IPS-NIHi7 (cell line): ENCODE measurements at regions not wholly inside any gene's neighbourhood (a gene's known extent, or its start where the extent isn't known, plus 50 kb on each side); places are given as distances from the start of the nearest gene placed in this dataset.

ENCODE experiments used
- DNase-seq: peaks from one replicate; pipeline ENCODE4 v3.0.0; 2012; ENCODE audit warnings: mixed read lengths; ENCODE audit errors: extremely low spot score

DNA sequence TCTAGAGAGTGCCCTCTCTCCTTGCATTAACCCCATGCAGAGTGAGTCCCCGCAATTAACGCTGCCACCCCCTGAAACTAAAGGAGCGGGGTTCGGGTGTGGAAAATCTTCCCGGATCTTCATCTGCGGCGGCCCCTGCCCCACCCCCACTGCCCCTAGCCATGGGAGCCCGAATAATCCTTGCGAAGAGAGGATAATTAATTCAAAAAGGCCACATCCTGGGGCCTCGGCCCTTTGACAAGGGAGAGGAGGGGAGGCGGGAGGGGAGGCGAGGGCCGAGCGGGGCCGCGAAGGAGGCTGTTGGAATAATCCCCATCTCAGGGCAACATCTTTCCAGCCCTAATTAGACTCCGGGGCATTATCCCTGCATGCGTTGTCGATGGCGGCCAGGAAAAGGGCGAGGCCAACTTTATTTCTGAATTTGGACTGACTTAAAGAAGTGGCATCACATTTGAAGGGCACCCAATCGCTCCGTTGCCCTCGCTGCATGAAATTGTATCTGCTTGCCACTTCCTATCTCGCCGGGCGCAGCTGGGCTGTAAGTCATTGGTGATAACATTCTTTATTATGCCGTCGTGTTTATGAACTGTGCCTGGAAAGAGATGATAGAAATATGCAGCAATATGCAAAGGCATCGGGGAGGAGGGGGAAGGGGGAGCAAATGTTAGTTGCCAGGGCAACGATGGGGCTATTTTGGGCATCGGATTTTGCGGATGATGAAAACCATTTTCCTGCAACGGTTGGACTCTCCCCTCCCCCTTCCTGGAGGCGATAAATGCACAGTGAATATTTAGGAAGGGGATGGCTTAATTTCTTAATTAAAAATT is 387.1 kb upstream of the TNRC6C start:
- no peak for DNase-seq

DNA sequence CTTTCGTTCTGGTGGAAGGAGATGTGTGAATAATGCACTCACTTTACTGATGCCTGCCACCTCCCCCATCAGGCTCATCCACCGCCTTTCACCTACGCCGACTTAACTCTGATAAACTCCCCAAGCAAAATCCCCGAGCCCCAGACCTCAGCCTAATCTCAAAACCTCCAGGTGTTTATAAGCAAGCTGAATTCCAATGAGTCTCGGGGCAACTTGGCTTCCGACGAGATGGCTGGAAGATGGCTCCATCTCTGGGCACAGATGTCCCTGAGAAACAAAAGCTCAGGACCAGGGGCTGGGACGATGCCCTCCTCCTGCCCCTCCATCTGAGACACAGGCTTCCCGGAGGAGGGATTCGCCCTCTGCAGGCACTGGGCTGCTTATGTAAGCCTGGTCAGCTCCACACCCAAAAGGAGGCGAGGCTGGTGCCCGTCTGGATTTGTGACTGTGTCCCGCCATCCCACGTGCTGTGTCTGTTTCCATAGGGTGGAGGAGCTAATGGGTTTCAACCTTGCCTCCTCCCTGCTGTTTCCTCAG is 386.4 kb upstream of the TNRC6C start:
- no peak for DNase-seq

DNA sequence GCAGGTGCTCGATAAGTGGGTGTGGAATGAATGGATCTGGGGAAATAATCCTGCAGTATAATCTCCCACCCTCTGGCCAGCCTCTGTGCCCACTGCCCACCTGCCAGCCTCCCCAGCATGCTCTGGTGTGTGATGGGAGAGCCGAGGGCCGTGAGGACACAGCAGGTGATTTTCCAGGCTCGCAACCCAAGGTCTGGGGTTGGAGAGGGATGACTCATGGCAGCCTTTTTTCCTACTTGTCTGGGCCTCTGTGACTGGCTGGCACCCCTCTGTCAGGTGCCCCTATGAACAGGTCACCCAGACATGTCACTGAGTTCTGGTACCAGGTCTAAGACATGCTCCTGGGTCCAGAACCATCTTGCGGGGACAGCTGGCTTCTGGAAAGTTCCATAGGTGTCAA is 385.7 kb upstream of the TNRC6C start:
- DNase-seq = no peak

DNA sequence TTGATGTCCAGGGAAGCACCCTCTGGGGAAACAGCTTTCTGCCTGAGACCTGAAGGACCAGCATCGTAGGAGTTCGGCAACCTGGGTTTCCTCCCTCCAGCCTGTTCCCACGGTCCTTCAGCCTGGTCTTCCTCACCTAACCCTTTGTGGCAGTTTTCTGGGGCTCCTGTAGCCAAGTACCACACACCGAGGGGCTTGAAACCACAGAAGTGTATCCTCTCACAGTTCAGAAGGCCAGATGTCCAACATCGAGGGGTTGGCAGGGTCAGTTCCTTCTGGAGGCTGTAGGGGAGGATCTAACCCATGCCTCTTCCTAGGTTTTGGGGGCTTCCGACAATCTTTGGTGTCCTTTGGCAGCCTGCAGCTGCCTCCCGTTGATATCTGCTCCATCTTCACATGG is 381.0 kb upstream of the TNRC6C start:
- no peak for DNase-seq

DNA sequence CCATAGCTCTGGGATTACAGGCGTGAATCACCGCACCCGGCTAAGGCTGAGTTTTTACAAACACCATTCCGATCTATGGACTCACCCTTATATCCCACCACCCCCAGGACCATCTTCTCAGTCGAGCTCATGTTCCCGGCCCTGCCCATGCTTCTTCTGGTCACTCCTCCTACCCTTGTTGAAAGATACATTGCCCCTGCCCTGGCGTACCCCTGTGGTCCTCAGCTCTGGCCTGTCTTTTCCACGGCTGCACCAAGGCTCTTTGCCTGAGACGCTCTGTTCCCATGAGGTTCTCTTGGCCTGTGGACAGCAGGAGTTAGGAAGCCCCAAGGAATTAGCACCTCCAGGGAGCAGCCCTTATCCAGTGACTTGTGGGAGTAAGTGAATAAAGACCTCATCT is 379.4 kb upstream of the TNRC6C start:
- DNase-seq = no peak

DNA sequence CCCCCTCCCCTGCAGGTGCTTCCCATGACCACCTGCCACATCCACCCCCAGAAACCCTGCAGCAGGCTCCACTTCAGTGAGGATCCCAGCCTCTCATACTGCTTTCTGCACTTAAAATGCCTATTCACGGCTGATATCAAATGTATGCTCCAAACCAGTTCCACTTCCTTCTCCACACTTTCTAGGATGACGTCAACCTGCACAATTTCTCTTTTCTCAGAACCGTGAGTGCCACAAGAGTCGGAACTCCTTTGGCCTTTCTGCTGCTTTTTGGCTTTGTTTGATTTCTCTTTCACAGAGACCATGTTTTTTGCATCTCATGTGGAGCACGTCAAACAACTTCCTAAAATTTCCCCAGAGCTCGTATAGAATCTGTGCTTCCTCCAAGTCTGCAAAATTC is 378.8 kb upstream of the TNRC6C start:
- DNase-seq = no peak

DNA sequence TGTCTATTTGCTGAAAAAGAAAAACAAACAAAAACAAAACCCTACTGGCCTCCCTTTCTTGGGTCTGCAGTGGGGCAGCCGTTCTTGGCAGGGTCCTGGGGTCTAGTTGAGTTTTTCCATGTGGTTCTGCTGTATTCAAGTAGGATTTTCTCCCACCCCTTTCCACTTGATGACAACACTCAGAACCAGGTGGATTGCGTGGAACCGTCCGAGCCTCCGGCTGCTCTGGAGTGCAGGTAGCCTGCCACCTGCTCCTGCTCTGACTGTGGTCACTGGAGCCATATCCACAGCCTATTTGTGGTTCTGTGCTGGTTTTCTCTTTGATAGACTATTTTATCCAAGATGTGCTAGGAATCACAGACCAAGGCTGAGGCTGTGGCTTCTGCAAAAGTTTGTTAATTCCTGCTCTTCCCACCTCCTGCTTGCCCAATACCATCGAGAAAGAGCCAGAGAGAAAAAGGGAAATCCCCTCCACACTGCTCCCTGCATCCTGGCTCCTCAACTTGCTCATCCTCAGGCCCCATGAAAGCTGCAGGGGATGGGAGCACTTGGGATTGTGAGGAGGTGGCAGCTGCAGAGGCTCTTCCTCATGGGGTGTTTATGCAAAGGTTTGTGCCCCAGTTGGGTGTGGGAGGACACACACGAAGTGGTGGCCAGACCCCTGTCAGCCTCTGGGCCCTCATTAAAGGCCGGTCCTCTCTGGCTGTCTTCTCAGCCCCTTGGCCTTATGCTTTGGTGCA is 377.8 kb upstream of the TNRC6C start:
- no peak for DNase-seq

DNA sequence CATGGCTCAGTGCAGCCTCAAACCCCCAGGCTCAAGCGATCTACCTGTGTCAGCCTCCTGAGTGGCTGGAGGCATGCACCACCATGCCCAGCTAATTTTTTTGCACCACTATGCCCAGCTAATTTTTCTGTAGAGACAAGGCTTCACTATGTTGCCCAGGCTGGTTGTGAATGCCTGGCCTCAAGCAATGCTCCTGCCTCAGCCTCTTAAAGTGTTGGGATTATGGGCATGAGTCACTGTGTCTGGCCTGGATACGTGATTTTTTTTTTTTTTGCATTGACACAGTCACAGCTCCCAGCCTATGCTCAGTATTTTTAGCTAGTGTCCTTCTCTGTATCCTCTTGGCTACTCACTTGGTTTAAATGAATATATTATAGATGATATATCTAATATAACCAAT is 377.0 kb upstream of the TNRC6C start:
- DNase-seq = no peak

DNA sequence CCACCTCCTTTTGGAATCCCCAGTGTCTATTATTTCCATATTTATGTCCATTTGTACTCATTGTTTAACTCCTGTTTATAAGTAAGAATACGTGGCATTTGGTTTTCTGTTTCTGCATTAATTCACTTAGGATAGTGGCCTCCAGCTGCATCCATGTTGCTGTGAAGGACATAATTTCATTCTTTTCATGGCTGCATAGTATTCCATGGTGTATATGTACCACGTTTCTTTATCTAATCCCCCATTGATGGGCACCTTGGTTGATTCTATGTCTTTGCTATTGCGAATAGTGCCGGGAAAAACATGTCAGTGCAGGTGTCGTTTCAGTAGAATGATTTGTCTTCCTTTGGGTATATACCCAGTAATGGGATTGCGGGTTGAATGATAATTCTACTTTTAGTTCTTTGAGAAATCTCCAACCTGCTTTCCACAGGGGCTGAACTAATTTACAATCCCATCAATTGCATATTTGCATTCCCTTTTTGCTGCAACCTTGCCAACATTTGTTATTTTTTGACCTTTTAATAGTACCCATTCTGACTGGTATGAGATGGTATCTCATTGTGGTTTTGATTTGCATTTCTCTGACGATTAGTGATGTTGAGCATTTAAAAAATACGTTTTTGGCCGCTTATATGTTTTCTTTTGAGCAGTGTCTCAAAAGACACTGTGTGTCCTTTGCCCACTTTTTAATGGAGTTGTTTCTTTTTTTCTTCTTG is 373.2 kb upstream of the TNRC6C start:
- no peak for DNase-seq

DNA sequence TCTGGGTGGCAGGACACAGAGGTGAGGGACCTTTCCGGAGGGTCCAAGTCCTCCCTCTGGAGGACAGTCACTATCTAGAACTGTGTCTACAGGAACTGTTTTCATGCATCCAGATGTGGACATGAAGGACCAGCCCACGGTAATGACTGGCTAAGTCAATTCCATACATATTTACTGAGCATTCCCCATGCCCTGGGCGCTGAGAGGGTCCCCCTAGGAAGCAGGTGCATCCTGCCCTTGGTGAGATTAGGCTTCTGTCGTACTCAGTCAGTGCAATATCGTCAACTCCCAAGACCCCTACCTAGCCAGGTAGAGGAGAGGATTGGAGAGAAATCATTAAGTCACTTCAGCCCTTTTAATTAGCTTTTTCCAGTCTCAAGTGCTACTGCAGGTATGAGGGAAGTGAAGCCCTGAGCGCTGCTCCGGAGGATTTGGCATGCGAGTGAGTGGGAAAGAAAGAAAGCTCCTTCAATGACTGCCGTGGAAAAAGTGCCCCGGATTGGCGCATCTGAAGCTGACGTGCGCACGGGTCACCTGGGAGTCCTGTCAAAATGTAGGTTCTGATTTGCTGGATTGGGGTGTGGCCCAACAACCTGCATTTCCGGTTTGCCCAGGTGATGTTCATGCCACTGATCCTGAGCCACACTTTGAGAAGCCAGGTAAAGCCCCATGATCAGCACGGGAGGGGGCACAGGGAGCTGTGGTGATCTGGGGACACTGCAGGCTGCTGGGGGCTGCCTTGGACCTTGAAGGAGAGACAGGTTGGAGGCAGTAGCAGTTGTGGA is 367.4 kb upstream of the TNRC6C start:
- DNase-seq = no peak

DNA sequence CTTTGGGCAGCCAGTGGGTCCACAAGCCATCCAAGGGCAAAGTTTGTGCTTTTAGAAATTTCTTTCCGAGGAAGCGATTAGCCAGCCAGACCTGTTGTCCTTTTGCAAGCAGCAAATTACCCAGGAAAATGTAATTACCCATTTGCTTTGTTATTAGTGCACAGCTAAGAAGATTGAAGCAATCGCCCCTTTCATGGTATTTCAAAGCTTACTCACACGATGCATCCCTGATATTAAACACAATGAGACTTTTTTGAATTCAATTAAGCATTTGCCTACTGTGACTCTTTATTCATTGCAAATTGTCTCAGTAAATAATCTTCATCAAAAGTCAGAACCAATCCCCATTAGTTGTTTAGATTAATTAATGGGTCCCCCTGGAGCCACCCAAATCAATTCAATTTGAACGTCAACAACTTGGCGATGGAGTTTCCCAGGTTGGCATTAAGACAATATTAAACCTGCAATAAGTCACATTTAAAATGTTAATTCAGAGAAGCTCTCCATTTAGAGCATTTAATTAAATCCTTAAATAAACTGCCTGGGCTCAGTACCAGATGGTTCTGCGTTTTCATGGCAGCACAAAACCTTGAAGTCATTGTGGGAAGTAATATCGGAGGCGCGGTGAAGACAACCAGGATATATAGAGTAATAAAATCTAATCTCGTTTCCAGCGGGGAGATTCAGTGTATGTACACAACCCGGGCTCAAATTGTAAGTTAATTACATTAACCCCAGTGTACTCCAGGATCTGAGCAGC is 366.2 kb upstream of the TNRC6C start:
- no peak for DNase-seq

DNA sequence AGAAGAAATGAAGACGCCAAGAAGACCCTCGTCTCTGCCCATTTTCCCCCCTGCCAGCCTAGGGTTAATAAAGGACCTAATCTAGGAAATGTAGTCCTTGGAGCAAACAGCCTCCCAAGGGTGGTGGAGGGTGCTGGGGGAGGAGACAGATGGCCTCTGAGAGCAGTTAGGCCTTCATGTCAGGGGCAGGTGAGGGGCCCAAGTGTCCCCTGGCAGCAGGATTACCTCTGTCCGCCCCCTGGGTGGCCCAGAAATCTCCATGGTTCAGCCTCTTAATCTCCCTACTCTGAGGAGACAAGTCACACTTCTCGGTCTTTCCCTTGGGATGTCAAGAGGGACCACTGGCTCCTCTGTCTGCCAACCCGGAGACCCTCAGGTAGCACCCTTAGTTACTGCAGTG is 365.4 kb upstream of the TNRC6C start:
- no peak for DNase-seq

DNA sequence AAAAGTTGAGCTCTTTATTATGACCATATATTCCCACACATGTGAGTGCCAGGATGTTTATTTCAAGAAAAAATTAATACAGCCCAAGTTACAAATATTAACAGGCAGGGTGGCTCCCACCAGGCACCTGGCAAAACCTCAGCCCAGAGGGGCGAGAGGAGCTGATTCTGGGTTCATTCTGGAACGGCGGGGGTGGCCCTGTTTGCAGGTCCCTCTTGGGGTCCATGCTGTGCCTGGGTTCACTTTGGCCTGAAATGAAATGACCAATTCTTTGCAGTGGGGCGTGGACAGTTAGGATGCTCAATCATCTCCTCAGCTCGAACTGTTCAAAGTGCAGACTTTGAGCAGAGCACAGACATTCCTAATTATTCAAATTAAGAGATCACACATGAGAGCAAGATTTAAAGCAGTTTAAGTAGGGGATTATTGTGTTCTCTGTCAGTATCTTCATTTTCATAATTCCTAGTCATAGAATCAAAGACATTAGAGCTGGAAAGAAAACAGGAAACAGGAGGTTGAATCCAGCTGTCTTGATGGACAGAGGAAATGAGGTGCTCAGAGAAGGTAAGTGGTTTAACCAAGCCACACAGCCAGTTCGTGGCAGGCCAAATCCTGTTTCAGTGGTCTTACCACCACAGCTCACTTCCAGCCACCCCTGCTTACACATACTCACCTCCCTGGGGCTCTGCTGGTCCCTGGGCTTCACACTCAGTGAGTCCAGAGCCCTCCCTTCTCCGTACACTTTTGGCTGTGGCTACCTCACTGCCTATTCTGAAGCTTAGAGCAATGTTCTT is 363.9 kb upstream of the TNRC6C start:
- DNase-seq = no peak

DNA sequence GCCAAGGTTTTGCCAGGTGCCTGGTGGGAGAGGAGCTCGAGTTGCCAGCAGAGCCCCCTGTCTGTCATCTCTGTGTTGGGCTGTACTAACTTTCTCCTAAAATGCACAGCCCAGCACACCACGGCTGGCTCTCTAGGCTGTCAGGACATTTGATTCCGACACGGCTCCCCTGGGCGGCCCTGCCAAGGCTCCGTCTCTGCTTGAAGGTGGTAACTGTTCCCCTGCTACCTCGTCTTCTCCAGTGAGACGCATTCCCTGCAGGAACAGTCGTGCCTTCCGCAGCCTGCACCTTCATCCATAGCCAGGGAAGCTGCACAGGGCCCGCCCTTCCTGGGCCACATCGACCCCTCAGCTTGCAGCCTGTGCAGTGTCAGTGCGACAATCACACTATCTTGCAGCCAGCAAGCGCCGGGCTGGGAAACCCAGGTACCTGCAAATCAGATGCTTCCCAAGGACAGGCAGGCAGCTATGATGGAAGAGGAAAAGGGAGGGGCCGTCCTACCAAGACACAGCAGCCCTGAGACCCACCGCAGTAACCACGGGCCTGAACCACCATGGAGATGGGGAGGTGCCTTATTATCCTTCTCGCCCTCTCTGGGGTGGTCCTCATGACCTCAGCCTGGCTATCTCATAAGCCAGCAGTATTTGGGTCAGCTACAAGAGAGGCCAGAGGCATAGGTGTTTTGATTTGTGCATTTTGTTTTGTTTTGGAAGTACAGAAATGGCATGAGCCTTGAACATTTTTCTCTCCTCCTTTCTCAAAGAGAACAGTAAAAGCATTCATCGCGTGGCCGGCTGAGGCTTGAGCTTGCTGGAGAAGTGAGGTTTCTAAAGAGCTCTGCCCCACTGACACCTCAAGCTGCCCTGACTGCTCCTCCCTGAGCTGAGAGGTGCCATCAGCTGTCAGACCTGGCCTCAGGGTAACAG is 361.7 kb upstream of the TNRC6C start:
- no peak for DNase-seq

DNA sequence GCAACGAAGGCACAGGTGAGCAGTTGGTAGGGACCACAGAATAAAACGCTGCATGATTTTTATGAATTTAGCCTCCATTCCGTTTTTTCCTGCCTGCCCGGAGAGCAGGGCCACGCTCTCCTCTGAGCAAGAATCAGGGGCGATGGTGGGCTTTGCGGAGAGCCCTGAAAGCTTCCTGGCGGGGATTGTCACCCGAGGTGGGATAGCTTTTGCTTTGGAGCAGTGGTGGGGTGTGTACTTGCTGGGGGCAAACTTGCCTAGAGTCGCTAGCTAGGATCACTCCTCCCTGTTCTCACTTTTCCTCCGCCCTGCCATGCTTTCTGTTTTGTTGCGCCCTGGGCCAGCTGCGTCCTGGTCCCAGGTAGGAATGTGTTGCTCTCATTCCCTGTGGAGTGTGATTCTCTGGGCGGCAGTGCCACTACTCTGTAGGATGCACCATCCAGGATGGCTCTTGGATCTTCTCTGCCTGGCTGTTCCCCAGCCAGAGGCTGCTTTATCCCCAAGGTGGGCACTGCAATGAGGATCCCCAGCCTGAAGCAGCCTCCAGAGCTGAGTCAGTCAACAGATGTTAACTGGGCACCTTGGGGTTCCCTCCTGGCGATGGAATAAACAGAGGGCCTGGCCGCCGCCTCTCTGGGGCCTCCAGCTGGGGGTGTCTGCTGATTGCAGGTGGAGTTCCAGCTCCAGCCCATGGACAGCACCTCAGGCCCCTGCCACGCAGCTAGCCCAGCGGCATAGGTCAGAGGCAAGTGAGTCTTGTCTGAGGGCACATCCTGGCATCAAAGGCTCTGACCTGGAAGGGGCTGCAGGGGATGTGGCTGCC is 360.9 kb upstream of the TNRC6C start:
- no peak for DNase-seq

DNA sequence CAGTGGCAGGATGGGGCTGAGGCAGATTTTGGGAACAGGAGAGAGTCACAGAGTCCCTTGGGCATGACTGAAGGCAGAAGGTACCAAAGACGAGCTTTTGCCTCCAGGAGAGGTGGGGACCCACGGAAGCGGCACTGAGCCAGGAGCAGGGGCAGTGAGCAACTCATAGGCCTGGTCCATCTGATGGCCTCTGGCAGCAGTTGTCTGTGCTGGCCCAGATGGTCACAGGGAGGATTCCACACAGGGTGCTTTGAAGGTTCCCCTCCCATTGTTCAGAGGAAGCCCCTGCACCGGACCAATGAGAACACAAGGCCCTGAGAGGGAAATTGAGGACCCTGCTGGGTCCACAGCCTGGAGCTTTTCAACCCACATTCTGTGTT is 360.3 kb upstream of the TNRC6C start:
- DNase-seq = no peak

DNA sequence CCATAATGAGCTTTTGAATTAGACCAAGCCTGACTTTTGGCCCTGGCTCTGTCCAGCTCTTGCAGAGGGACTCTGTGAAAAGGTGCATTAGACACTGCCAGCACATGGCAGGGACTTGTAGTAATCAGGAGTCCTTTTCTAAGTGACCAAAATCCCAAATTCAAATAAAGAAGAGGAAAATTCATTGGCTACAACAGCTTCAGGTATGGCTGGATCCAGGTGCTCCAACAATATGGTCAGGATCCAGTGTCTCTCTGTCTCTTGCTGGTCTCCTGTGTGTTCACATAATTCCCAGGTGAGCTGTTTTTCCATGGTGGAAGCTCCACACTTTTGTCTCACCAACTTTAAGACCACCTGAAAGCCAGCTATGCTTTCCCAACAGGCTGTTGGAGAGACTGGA is 358.8 kb upstream of the TNRC6C start:
- DNase-seq = no peak

DNA sequence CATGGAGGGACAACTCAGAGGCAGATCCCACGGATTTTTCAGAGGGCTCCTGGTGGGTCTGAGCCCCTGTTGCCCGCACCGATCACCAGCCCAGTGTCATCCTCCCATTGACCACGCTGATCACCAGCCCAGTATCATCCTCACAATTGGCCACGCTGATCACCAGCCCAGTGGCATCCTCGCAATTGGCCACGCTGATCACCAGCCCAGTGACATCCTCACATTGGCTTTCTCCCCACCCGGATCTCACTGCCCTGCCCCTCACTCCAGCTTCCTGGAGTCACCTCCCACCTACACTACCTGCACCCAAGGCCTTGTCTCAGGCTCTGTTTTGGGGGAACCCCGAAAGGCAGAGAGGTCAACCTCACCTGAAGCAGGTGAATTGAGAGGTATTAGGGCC is 358.2 kb upstream of the TNRC6C start:
- DNase-seq = no peak
